RWPE1 (cell line): ENCODE measurements at regions not wholly inside any gene's neighbourhood (a gene's known extent, or its start where the extent isn't known, plus 50 kb on each side); places are given as distances from the start of the nearest gene placed in this dataset.

Experiments
- CTCF ChIA-PET: fragments of 350-600 bp; sonication (Branson Sonifier 250); formaldehyde crosslinking; extraction: SDS; loops from one replicate; lab custom pipeline; 2021; lab: Yijun Ruan, JAX
- POLR2A ChIA-PET: fragments of 400-600 bp; formaldehyde crosslinking; extraction: SDS; loops from one replicate; lab custom pipeline; 2020; ENCODE audit warnings: antibody characterized with exemption; ENCODE audit not compliant: low non-redundant PET; lab: Yijun Ruan, JAX
- DNase-seq: peaks from one replicate; pipeline ENCODE4 v3.0.0; 2012; ENCODE audit warnings: low spot score
- H3K27ac ChIP-seq: fragments of 450-650 bp; 2 replicates; pipeline ENCODE4 v1.5.1; 2017
- CTCF ChIP-seq: fragments of 450-650 bp; conservative IDR thresholded peaks from 2 replicates; pipeline ENCODE4 v1.5.1; 2017; ENCODE audit warnings: low read depth, mild to moderate bottlenecking

GRCh38 chr3:181805703-181806102 lies 94.0 kb downstream of the SOX2 start:
- no peak for TF ChIP-seq CTCF
- CTCF ChIA-PET, result interaction anchor here (0.6 kb wide), 1 partner anchor 117 kb away, joined by 4 read pairs; no protein-coding TSS in a partner anchor
- no peak for DNase-seq
- H3K27ac ChIP-seq, result no peak overlapping the region
- POLR2A ChIA-PET, result no interaction called here

GRCh38 chr3:181808053-181808452 lies 96.3 kb downstream of the SOX2 start:
- ChIA-PET POLR2A (no interaction called here), CTCF (interaction anchor here (0.7 kb wide), 1 partner anchor 654 kb away, joined by 3 read pairs; no protein-coding TSS in a partner anchor)
- no peak for TF ChIP-seq CTCF
- no peak overlapping the region for H3K27ac ChIP-seq
- DNase-seq, result no peak

- H3K27ac ChIP-seq, result no peak overlapping the region
- DNase-seq, result no peak
- ChIA-PET POLR2A (no interaction called here), CTCF (interaction anchor here (0.8 kb wide), 1 partner anchor 112 kb away, joined by 3 read pairs; no protein-coding TSS in a partner anchor)
- TF ChIP-seq CTCF, result no peak
Observed at GRCh38 chr3:181823716-181824115, 112.0 kb downstream of the SOX2 start.

GRCh38 chr3:181824961-181825360 lies 113.2 kb downstream of the SOX2 start:
- TF ChIP-seq CTCF, result no peak
- ChIA-PET CTCF (no interaction called here), POLR2A (interaction anchor here (0.6 kb wide), 1 partner anchor 64 kb away, joined by 6 read pairs; no protein-coding TSS in a partner anchor)
- no peak for DNase-seq
- H3K27ac ChIP-seq, result no peak overlapping the region

GRCh38 chr3:181839039-181839915 lies 127.6 kb downstream of the SOX2 start:
- ChIA-PET CTCF (no interaction called here), POLR2A (no interaction called here)

GRCh38 chr3:181839916-181840297 lies 128.2 kb downstream of the SOX2 start:
- H3K27ac ChIP-seq, result no peak overlapping the region
- ChIA-PET CTCF (no interaction called here), POLR2A (no interaction called here)
- TF ChIP-seq CTCF, result no peak
- DNase-seq, result no peak

More at GRCh38 chr3:181839039-181839915, 127.6 kb downstream of the SOX2 start:
- H3K27ac ChIP-seq, result no peak overlapping the region
- peak; percentile 13 for DNase-seq
- TF ChIP-seq CTCF, result no peak
